ENCODE measurements at regions not wholly inside any gene's neighbourhood (a gene's known extent, or its start where the extent isn't known, plus 50 kb on each side); places are given as distances from the start of the nearest gene placed in this dataset.

DNA sequence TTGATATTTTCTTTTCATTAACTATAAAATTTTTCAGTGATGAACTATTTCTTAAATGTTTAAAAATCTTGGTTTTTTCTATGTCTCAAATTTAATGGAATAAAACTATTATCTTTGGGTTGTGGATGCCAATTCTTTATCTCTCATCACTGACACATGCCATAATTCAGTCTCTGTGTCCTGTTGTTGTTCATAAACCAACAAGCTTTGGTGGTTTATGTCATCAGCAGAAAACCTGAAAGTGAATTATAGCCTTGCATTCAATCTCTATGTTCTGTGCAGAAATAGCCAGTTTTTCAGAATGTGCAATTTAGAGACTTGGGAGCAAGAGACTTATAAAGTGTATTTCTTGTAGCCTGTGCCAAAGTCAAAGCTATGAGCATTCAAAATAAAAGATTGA is 462.6 kb upstream of the ADGRL4 start:
- TF ChIP-seq REST (IDR thresholded peaks at IDR 0.05; ENCODE audit: low read depth) (no peak), EGR1 (IDR thresholded peaks at IDR 0.05) (no peak), FOXM1 (IDR thresholded peaks at IDR 0.05; ENCODE audit: borderline replicate concordance, low read depth) (no peak), MAX (IDR thresholded peaks at IDR 0.05) (no peak), CREB1 (IDR thresholded peaks at IDR 0.05; ENCODE audit: low read depth) (no peak), USF1 (IDR thresholded peaks at IDR 0.05) (no peak), YY1 (IDR thresholded peaks at IDR 0.05; ENCODE audit: low read depth) (no peak), ZBTB7A (IDR thresholded peaks at IDR 0.05; ENCODE audit: low read depth) (no peak), TAF1 (IDR thresholded peaks at IDR 0.05; ENCODE audit: low read depth) (no peak), RAD21 (IDR thresholded peaks at IDR 0.05; ENCODE audit: low read depth) (no peak), EP300 (IDR thresholded peaks at IDR 0.05; ENCODE audit: borderline replicate concordance) (no peak)
